ENCODE measurements at regions not wholly inside any gene's neighbourhood (a gene's known extent, or its start where the extent isn't known, plus 50 kb on each side); places are given as distances from the start of the nearest gene placed in this dataset.

DNA sequence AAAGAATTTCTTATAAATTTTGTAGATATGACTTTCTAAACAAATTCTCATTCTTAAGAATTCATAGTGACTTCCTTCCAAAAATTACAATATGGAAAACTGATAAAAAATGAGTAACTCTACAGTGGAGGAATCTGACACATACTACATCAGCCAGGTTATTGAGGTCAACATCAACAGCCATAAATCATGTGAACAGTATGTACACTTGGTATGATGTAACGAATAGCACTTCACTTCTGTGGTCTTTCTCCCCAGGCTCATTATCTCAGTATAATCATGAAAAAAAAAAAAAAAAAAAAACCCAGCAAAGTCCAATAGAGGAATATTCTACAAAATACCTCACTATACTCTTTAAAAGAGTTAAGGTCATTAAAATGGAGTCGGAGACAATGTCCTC, 111.2 kb upstream of the SUCLG2 start:
- TF ChIP-seq, protein P1, sequence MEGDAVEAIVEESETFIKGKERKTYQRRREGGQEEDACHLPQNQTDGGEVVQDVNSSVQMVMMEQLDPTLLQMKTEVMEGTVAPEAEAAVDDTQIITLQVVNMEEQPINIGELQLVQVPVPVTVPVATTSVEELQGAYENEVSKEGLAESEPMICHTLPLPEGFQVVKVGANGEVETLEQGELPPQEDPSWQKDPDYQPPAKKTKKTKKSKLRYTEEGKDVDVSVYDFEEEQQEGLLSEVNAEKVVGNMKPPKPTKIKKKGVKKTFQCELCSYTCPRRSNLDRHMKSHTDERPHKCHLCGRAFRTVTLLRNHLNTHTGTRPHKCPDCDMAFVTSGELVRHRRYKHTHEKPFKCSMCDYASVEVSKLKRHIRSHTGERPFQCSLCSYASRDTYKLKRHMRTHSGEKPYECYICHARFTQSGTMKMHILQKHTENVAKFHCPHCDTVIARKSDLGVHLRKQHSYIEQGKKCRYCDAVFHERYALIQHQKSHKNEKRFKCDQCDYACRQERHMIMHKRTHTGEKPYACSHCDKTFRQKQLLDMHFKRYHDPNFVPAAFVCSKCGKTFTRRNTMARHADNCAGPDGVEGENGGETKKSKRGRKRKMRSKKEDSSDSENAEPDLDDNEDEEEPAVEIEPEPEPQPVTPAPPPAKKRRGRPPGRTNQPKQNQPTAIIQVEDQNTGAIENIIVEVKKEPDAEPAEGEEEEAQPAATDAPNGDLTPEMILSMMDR (IDR thresholded peaks at IDR 0.05 in 8 of 11, conservative IDR thresholded peaks at IDR 0.05 in 3 of 11), result no peak
- TF ChIP-seq POLR2A (IDR thresholded peaks at IDR 0.05), result no peak
